Neural progenitor cell (in vitro differentiated cells): ENCODE measurements at regions not wholly inside any gene's neighbourhood (a gene's known extent, or its start where the extent isn't known, plus 50 kb on each side); places are given as distances from the start of the nearest gene placed in this dataset.

Experiments
- EZH2 ChIP-seq: fragments of 200-600 bp; sonication (generic); IDR thresholded peaks from 2 replicates; pipeline ENCODE4 v1.6.1; 2017; ENCODE audit warnings: antibody characterized with exemption, mild to moderate bottlenecking, moderate library complexity
- EZH2phosphoT487 ChIP-seq: fragments of 200-600 bp; sonication (generic); IDR thresholded peaks from 2 replicates; pipeline ENCODE4 v1.6.1; 2017; ENCODE audit warnings: antibody characterized with exemption
- TF ChIP-seq, protein P1 (sequence below): fragments of 200-600 bp; sonication (generic); IDR thresholded peaks from 2 replicates; pipeline ENCODE4 v1.5.1; 2017; ENCODE audit warnings: antibody characterized with exemption, mild to moderate bottlenecking

GRCh38 chr18:65414501-65414900 is 336.3 kb upstream of the CDH7 start:
- TF ChIP-seq EZH2 (no peak), EZH2phosphoT487 (no peak)
- TF ChIP-seq, protein P1, sequence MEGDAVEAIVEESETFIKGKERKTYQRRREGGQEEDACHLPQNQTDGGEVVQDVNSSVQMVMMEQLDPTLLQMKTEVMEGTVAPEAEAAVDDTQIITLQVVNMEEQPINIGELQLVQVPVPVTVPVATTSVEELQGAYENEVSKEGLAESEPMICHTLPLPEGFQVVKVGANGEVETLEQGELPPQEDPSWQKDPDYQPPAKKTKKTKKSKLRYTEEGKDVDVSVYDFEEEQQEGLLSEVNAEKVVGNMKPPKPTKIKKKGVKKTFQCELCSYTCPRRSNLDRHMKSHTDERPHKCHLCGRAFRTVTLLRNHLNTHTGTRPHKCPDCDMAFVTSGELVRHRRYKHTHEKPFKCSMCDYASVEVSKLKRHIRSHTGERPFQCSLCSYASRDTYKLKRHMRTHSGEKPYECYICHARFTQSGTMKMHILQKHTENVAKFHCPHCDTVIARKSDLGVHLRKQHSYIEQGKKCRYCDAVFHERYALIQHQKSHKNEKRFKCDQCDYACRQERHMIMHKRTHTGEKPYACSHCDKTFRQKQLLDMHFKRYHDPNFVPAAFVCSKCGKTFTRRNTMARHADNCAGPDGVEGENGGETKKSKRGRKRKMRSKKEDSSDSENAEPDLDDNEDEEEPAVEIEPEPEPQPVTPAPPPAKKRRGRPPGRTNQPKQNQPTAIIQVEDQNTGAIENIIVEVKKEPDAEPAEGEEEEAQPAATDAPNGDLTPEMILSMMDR: no peak
